ENCODE measurements at regions not wholly inside any gene's neighbourhood (a gene's known extent, or its start where the extent isn't known, plus 50 kb on each side); places are given as distances from the start of the nearest gene placed in this dataset.

GRCh38 chr2:128545085-128545484 is 226.4 kb upstream of the HS6ST1 start:
- no peaks in the 10 kb centered on the region for H3K79me2 ChIP-seq (ENCODE audit: control insufficient read depth, insufficient read depth, low read length)

More at GRCh38 chr2:128545085-128545484, 226.4 kb upstream of the HS6ST1 start:
- no TSS peak for BruUV-seq (replicated peaks)
- CTCF ChIA-PET, result no interaction called here
- Histone ChIP-seq H2AFZ (ENCODE audit: low read depth, low read length) (no peak overlapping the region), H3K36me3 (ENCODE audit: control insufficient read depth in 2 of 2, extremely low read depth in 1 of 2, insufficient read depth in 2 of 2, low read length in 2 of 2) (no peaks in the 10 kb centered on the region), H4K20me1 (replicated peaks; ENCODE audit: control insufficient read depth, extremely low read depth, insufficient read depth, low read length) (no peaks in the 10 kb centered on the region), H3K9me3 (replicated peaks; ENCODE audit: control insufficient read depth, insufficient read depth, low read length) (no peaks in the 10 kb centered on the region), H3K27ac (ENCODE audit: insufficient read depth, low read depth, low read length) (no peak overlapping the region), H3K4me2 (ENCODE audit: insufficient read depth, low read length) (no peak overlapping the region), H3K27me3 (ENCODE audit: control insufficient read depth in 2 of 2, insufficient read depth in 2 of 2, low read length in 2 of 2) (no peaks in the 10 kb centered on the region), H3K4me1 (ENCODE audit: control insufficient read depth, extremely low read depth, insufficient read depth, low read length) (no peaks in the 10 kb centered on the region), H3K9ac (replicated peaks; ENCODE audit: extremely low read depth, insufficient read depth, low read length) (no peak overlapping the region), H3K4me3 (replicated peaks in 1 of 3; ENCODE audit: insufficient read depth in 1 of 3, low read depth in 1 of 3, low read length in 3 of 3) (no peak overlapping the region), H3K9me1 (replicated peaks; ENCODE audit: control insufficient read depth, extremely low read depth, insufficient read depth, low read length) (no peaks in the 10 kb centered on the region)
- intact Hi-C loops (cut with micrococcal nuclease) (no loop called here), dilution Hi-C loops (cut with MboI; ENCODE audit: extremely low pct_ligation_motif_present, low sequenced_read_pairs) (no loop called here)
- FAIRE-seq (no peak), DNase-seq (ENCODE audit: low read depth, low spot score) (no peak)
- POLR2A ChIA-PET, result no interaction called here
- TF ChIP-seq, protein P1, sequence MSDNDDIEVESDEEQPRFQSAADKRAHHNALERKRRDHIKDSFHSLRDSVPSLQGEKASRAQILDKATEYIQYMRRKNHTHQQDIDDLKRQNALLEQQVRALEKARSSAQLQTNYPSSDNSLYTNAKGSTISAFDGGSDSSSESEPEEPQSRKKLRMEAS (IDR thresholded peaks at IDR 0.05; ENCODE audit: insufficient read depth, insufficient read length), result no peak
- TF ChIP-seq FOS (IDR thresholded peaks at IDR 0.05; ENCODE audit: borderline replicate concordance, insufficient read depth, low read length) (no peak), CTCF (IDR thresholded peaks at IDR 0.05; ENCODE audit: extremely low read depth in 1 of 2, insufficient read depth in 1 of 2, low read depth in 1 of 2, low read length in 2 of 2) (no peak), JUN (IDR thresholded peaks at IDR 0.05; ENCODE audit: borderline replicate concordance, insufficient read depth, insufficient read length, low read depth) (no peak), POLR2A (IDR thresholded peaks at IDR 0.05; ENCODE audit: low read depth, low read length) (no peak), EZH2 (IDR thresholded peaks at IDR 0.05; ENCODE audit: borderline replicate concordance, low read depth, low read length, severe bottlenecking) (no peak), MYC (IDR thresholded peaks at IDR 0.05; ENCODE audit: low read depth, low read length) (no peak), GATA2 (IDR thresholded peaks at IDR 0.05; ENCODE audit: insufficient read depth, insufficient read length, low read depth, low read length) (no peak), POLR2AphosphoS5 (IDR thresholded peaks at IDR 0.05; ENCODE audit: insufficient read depth, low read depth, low read length) (no peak)
